Stimulated activated naive CD8-positive, alpha-beta T cell treated with anti-CD3 and anti-CD28 coated beads, Interleukin-15, Interleukin-2, amounts not matched to agents 100 U/mL and 50 U/mL, for 24 hours (primary cell): ENCODE measurements at regions not wholly inside any gene's neighbourhood (a gene's known extent, or its start where the extent isn't known, plus 50 kb on each side); places are given as distances from the start of the nearest gene placed in this dataset.
A peak's percentile ranks its signal among the peaks of the same experiment; 100 is the strongest.
"Not testable (repeated sequence)": the region's sequence is repeated elsewhere in the genome, so short reads cannot be mapped to it uniquely, and the experiment has no call there.

Source experiments
- ATAC-seq: fragments of 150-1000 bp; cut with Tn5 transposase; one replicate; pipeline ENCODE4 v1.10.0; 2021
- DNase-seq: peaks from one replicate; pipeline ENCODE4 v3.0.0; 2021

DNA sequence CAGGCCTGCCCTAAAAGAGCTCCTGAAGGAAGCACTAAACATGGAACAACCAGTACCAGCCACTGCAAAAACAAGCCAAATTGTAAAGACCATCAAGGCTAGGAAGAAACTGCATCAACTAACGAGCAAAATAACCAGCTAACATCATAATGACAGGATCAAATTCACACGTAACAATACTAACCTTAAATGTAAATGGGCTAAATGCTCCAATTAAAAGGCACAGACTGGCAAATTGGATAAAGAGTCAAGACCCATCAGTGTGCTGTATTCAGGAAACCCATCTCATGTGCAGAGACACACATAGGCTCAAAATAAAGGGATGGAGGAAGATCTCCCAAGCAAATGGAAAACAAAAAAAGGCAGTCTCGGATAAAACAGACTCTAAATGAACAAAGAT, 117.7 kb upstream of the ETV3 start:
- not testable (repeated sequence) for DNase-seq, ATAC-seq

DNA sequence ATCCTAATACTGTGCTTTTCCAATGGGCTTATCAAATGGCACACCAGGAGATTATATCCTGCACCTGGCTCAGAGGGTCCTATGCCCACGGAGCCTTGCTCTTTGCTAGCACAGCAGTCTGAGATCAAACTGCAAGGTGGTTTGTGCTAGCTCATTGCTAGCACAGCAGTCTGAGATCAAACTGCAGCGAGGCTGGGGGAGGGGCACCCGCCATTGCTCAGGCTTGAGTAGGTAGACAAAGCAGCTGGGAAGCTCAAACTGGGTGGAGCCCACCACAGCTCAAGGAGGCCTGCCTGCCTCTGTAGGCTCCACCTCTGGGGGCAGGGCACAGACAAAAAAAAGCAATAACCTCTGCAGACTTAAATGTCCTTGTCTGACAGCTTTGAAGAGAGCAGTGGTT, 116.0 kb upstream of the ETV3 start:
- ATAC-seq, DNase-seq: not testable (repeated sequence)

DNA sequence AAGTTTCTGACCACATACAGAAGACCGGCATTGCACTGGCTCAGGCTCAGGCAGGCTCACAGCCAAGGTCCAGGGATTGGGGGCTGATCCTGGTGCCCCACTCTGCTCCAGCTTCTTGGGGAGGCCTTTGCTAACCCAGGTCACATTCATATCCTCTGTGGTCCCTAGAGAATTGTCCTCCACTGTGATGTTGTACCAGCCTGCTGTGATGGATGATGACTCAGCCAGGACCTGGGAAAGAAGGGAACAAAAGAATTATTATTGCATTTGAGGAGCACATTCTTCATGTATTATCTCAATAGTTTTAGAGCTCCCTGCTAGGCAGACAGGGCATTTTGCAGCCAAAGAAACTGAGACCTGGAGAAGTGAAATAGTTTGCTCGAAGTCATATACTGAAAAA, 114.3 kb upstream of the ETV3 start:
- no peak for DNase-seq
- no peak for ATAC-seq

DNA sequence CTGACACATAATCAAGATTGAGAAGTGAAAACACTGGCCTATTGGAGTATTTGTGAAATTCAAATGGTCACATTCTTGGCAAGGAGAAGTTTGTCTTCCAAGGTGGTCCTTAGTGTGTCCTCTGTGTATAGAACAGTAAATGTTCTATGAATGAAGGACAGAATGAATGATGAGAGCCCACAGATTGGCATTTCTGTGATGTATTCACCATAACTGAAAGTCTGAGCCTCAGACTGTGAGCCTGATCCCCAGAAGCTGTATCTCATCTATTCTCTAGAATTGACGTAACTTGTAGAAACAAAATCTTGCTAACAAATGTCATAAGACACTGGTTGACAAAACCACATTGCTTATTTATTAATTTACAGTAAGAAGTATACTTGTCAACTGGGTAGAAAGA, 111.5 kb upstream of the ETV3 start:
- no peak for DNase-seq
- no peak for ATAC-seq

DNA sequence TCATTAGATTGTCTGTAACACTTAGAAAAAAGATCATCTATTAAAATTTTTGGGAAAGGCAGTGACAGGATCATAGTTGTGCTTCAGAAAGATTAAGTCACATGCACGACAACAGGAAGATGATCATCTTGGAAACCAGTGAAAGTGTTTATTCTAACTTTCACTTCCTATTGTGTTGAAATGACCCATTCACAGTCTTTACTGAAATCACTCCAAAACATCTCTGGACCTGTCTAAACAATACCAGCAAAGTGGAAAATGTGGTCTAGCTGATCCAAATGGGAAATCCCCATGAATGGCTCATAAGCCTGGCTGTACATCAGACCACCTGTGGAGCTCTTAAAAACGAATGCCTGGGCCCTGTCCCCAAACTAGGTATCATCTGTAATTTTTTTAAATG, 111.1 kb upstream of the ETV3 start:
- DNase-seq: no peak
- ATAC-seq: peak; percentile 91

DNA sequence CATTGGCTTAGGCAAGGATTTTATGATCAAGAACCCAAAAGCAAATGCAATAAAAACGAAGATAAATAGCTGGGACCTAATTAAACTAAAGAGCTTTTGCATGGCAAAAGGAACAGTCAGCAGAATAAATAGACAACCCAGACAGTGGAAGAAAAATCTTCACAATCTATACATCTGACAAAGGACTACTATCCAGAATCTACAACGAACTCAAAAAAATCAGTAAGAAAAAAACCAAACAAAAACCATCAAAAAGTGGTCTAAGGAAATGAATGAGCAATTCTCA, 109.5 kb upstream of the ETV3 start:
- not testable (repeated sequence) for DNase-seq, ATAC-seq

DNA sequence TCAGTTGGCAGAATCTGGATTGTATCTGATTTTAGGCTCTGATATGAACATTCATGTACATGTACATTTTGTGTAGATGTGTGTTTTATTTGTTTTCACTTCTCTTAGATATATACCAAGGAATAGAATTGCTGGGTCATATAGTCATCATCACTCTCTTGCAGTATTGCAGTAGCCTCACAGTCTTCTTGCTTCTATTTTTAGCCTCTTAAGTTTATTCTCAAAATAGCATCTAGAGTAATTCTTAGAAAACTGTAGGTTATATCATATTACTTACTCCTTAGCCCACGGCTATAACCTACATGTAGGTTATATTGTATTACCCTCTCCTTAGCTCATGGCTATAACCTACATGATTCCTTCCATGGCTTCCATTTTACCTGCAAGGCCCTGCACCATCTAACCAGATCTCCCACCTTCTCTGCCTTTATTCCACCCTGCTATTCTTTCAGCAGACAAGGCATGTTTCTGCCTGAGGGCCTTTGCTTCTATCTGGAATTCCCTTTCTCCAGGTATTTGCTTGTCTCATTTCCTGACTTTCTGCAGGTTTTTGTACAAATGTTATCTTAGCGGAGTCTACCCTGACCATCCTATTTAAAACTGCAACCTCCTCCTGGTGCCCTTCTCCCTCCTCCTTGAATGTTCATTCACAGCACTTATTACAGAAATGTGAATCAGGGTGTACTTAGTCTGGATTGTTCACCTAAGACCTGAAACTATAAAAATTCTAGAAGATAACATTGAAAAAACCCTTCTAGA, 109.0 kb upstream of the ETV3 start:
- no peak for ATAC-seq
- DNase-seq: no peak

DNA sequence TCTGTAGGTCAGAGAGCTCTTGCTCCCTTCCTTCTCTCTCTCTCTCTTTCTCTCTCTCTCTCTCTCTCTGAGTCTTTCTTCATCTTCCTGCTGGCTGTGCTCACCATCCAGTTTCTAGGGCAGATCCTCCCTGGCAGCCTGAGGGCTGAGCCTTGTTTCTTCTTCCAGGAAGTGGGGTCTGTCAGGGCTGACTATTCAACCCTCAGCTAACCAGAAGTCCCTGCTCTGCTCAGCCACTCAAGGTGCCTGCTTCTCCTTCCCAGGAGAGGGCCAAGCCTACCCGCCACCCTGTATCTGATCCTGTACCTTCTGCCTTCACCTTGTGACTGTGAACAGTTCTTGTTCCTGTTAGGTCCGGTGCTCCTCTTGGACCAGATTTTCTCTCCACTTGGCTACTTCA, 107.6 kb upstream of the ETV3 start:
- DNase-seq (no peak), ATAC-seq (no peak)

DNA sequence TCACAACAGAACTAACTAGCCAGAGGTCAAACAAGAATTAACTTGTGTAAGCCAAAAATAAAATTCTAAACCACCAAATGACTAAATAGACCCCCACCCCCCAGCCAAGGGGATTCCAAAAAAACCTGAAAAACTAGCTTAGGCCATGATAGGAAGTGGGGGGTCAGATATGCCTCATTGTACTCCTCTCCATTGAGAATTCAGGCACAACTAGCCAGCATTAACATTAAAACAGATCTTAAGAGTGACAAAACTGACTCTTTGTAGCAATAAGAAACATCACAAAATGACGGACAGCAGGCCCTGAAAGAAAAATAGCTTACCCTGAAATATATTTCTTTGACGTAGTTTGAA, 103.0 kb upstream of the ETV3 start:
- DNase-seq (no peak), ATAC-seq (no peak)

DNA sequence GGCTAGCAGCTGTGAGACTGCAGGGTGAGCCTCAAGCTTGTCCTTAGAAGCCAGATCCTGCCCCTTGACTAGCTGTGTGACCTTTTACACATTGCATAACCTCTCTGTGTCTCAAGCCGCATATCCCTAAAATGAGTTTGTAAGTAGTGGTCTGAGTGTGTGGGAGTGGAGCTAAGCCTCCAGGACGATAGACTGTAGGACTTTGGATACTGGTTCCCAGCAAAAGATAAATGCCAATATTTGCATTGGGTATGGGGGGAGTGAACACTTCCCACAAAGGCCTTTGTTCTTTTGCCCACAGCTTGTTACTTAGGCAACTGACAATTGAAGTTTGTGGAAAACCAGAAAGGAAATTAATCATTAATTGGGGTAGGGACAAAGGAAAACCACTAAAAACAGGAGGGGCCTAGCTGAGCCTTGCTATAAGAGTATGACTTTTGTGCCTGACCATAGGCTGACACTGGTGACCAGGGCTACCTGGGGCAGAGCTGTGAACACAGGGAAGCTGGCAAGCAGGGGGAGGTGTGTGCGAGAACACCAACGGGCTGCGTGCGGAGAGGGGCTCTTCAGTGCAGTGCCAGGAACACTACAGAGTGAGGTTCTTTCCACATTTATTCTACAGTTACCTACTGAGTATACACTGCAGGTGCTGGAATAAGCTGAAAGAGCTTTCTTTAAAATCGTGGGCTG, 102.4 kb upstream of the ETV3 start:
- ATAC-seq: no peak
- DNase-seq: no peak

DNA sequence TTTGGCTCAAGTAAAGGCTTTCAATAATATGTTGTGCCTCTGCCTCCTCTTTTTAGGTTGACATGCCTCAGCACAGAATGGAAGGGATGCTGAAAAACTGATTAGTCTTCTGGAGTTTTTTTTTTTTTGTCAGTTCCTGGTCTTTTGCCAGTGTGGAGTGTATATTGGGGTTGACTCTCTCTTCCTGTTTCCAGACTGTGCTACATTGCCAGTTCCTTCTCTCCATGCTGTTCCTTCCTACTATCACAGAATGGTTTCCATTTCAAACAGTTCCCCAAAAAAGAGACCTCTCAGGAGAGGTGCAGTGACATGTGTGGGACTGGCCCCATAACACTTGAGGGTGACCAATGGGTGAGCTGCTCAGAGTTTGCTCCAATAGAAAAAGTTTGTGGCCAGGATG, 101.7 kb upstream of the ETV3 start:
- DNase-seq (no peak), ATAC-seq (no peak)

DNA sequence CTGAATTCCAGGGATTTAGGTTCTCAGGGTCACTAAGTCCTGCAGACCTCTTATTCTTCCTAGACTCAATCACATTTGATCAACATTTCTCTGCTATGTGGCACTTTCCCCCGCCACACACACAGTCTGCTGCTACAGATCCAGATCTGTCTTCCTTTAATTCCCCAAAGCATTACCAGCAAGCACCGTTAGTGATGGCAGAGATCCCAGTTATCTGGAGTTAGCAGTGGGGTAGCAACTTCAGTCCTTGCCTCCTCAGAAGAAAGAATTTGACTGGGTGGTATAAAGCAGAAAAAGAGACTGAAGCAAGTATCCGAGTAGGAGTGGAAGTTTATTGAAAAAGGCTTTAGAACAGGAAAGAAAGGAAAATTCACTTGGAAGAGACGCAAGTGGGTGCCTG, 100.4 kb upstream of the ETV3 start:
- DNase-seq (no peak), ATAC-seq (no peak)

DNA sequence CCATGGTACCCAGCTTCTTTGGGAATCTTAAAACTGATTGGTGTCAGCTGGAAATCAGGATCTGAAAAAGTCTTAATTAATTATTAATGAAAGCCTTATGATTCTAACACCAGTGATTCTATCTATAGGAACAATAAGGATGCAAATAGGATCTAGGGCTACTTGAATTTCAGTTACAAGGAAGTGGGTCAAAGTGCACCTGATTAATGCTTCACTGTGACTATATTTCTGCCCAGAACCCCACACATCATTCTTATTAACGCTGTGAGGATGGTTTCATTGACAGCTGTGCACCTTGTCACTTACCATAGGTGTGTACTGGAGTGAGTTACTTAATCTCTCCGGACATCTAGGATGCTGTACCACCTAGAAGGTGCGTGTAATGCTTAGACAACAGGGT, 99.8 kb upstream of the ETV3 start:
- no peak for ATAC-seq
- no peak for DNase-seq

DNA sequence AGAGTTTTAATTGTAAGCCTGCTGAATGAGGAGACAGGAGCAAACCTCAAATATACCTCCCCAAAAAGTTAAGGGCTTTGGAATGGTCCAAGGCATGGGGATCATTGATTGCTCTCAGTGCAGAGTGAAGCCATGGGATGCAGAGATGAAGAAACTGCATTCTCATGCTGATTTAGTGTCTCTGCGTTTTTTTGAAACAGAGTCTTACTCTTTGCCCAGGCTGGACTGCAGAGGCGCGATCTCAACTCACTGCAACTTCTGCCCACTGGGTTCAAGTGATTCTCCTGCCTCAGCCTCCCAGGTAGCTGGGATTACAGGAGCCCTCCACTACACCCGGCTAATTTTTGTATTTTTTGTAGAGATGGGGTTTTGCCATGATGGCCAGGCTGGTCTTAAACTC, 99.3 kb upstream of the ETV3 start:
- DNase-seq (no peak), ATAC-seq (no peak)

DNA sequence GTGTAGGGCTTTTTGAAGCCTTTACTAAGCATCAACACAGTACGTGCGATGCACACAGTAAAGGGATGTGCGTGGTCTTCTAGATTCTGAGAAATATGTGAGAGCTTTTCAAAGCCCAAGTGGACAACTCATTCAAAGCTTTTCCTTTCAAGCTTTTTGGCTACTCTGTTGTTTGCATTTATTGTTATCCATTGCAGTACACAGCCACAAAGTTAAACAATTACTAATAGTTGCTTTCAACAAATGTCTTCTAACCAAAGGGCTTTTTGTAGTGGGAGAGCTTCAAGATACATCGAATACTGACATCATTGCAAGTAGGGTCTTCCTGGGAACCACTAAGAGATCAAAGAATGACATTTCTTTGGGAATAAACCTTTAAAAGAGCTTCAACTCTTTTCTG, 97.9 kb upstream of the ETV3 start:
- ATAC-seq (no peak), DNase-seq (no peak)

DNA sequence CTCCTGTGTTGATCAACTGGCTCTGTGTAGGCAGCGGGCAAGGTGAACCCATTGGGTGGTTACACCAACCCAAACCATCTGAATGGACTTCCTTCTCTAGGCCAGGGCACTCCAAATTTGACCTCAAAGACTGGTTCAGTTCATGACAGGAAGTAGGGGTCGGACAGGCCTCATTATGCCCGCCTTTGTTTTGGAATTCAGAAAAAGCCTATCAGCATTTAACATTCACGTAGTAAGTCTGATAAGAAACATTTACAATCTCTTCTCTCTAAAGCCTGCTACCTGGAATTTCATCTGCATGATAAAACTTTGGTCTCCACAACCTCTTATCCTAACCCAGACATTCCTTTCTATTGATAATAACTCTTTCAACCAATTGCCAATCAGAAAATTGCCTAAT, 97.1 kb upstream of the ETV3 start:
- DNase-seq (no peak), ATAC-seq (no peak)

DNA sequence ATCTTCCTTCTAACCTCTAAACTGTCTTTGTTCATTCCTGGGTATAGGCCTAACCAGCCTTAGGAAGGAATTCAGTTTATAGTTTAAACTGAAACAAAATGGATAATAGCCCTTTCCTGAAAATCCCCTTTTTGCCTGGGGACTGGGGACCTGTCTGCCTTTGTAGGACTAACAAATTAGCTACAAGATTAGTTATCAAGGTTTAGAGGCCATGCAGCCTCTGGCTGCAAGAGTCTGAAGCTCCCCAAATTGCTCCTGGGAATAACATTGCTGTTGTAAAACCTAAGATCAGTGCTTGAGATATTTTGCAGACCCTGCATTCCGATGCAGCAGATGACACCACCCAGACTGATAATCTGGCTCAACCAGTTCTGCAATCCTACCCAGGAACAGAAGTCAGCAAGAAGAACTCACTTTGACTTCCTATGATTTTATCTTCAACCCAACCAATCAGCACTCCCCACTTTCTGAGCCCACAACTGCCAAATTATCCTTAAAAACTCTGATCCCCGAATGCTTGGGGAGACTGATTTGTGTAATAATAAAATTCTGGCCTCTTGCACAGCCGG, 96.6 kb upstream of the ETV3 start:
- DNase-seq (no peak), ATAC-seq (no peak)

DNA sequence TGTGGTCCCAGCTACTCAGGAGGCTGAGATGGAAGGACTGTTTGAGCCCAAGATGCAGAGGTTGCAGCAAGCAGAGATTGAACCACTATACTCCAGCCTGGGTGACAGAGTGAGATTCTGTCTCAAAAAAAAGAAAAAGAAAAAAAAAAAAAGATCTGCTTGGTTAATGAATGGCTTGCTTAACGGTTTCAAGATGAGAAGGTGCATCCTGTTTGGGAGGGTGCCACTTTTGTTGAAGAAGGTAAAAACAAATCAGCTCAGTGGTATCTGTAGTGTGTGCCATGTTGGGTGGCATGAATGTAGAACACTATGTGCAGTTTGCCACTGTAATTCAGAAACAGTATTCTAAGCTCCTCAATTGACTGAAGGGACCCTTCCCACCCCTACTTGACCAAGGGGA, 94.9 kb upstream of the ETV3 start:
- no peak for ATAC-seq
- no peak for DNase-seq

DNA sequence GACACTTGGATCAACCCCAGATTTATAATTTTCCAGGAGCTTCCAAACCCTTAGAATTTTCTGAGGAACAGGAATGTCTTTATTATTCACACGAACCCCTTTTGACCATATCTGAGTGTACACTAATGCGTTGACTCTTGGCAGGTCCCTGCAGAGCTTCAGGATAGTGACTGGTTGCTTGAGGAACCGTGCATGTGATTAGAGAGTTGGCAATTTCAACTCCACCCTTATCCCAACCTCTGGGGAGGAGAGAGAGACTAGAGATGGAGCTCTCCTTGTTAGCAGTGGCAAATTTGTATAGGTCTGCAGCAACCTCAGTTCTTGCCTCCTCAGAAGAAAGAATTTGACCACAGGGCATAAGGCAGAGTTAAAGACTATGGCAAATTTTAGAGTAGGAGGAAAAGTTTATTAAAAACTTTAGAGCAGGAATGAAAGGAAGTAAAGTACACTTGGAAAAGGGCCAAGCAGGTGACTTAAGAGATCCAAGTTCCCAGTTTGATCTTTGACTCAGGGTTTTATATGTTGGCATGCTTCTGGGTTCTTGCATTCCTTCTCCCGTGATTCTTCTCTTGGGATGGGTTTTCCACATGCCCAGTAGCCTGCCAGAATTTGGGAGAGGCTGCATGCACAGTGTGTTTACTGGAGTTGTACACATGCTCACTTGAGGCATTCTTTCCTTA, 93.8 kb upstream of the ETV3 start:
- DNase-seq (no peak), ATAC-seq (no peak)

DNA sequence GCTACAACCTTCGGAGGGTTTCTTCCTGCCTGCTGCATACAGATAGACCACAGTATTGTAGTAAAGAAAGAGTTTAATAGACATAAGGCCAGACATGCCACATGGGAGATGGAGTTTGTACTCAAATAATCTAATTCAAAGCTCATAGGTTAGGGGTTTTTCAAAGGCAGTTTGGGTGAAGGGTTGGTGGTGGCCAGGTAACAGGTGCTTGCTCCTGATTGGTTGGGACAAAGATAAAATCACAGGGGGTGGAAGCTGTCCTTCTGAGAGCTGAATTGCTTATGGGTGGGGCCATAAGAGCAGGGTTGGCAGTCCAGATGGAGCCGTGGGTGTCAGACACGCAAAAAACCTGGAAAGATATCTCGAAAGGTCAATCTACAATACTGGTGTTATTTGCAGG, 92.3 kb upstream of the ETV3 start:
- DNase-seq: no peak
- ATAC-seq: no peak

DNA sequence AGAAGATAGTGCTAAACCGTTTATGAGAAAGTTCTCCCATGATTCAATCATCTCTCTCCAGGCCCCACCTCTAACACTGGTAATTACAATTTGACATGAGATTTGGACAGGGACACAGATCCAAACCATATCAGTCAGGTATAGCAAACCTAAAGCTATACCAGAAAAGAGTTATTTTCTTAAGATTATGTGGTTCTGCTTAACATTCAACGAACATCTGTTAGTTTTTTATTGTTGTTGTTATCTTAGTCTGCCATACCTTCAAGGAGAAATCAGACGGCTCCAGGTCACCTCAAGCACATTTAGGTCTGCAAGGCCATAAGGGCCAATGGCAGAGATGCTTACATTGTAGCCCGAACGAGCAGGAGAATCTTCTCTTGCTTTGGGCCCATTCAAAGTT, 89.5 kb upstream of the ETV3 start:
- DNase-seq (no peak), ATAC-seq (no peak)

DNA sequence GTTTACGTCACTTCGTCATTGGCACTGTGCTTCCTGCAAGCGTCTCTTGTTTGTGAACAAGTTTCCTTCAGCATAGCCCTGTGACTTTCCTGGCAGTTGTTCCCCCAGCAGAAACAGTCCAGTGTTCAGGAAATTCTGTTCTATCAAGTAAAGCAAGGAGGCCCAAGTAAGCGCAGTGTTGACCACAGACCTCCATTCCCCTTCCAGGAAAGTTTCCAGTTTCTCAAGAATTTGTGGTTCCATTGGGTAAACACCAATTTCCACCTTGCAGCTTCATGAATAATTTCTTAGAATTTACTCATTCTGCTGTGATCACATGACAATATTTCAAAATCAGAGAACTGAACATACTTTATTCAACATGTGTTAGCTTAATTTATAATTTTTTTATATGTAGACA, 88.5 kb upstream of the ETV3 start:
- no peak for ATAC-seq
- no peak for DNase-seq

DNA sequence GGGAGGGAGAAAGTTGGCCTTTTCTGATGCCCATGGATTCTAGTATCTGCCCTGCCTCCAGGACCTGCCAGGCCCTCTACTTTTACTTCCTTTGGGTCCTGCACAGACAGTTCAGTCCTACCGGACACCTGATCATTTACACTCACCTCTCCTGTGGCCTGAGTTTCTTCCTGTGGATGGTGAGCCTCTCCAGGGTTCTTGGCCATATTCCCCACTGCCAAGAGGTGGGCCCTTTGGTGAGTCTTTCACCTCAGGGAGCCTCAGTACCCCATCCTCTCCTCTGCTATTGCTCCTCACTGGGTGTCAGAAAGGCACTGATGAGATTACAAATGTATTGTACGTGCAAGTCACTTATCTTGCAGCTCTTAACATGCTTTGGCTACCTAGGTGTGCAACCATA, 81.4 kb upstream of the ETV3 start:
- ATAC-seq (no peak), DNase-seq (no peak)

DNA sequence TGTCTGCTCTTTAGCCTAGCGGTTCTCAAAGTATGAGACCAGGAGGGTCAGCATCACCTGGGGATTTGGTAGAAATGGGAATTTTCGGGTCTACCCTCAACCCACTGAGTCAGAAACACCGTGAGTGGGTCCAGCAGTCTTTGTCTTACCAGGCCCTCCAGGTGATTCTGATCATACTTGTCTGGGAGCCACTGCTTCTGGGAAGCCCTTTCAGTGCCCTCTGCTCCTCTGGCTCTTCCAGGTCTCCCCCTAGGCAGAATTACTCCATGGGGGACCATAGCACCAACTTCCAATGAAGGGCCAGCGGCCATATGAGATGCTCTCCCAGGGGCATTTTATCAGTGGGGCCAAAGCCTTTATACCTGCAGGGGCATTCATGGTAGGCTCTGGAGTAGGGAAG, 81.0 kb upstream of the ETV3 start:
- no peak for ATAC-seq
- DNase-seq: no peak
